ENCODE measurements at regions not wholly inside any gene's neighbourhood (a gene's known extent, or its start where the extent isn't known, plus 50 kb on each side); places are given as distances from the start of the nearest gene placed in this dataset.

DNA sequence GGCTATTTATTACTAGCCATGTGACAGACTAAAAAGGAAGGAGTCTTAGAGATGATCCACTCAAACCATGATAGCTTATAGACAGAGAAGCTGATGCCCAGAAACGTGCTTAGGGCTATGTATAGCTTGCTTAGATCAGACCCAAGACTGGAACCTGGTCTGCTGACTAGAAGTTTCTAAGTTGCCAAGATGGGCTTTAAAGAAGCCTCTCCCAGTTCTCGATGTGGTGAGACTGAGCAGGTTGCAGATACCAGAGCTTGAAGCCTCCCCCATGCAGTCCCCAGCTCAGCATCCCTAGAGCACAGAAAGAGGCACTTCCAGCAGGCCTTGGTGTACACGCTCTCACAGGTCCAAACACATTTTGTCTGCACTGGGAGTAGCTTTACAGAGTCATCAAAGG, 51.1 kb upstream of the ATP10B start:
- TF ChIP-seq, protein P1, sequence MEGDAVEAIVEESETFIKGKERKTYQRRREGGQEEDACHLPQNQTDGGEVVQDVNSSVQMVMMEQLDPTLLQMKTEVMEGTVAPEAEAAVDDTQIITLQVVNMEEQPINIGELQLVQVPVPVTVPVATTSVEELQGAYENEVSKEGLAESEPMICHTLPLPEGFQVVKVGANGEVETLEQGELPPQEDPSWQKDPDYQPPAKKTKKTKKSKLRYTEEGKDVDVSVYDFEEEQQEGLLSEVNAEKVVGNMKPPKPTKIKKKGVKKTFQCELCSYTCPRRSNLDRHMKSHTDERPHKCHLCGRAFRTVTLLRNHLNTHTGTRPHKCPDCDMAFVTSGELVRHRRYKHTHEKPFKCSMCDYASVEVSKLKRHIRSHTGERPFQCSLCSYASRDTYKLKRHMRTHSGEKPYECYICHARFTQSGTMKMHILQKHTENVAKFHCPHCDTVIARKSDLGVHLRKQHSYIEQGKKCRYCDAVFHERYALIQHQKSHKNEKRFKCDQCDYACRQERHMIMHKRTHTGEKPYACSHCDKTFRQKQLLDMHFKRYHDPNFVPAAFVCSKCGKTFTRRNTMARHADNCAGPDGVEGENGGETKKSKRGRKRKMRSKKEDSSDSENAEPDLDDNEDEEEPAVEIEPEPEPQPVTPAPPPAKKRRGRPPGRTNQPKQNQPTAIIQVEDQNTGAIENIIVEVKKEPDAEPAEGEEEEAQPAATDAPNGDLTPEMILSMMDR (IDR thresholded peaks at IDR 0.05 in 2 of 3, conservative IDR thresholded peaks at IDR 0.05 in 1 of 3; ENCODE audit: control insufficient read depth in 2 of 3, extremely low read depth in 1 of 3, insufficient read depth in 1 of 3, low read depth in 3 of 3, low read length in 3 of 3) = no peak
- TF ChIP-seq POLR2A (IDR thresholded peaks at IDR 0.05; ENCODE audit: low read depth, low read length) (no peak), POLR2AphosphoS5 (IDR thresholded peaks at IDR 0.05; ENCODE audit: low read length) (no peak), BMI1 (IDR thresholded peaks at IDR 0.05; ENCODE audit: borderline replicate concordance) (no peak)

All from GM12878 (cell line).